ENCODE measurements at regions not wholly inside any gene's neighbourhood (a gene's known extent, or its start where the extent isn't known, plus 50 kb on each side); places are given as distances from the start of the nearest gene placed in this dataset.
A peak's percentile ranks its signal among the peaks of the same experiment; 100 is the strongest.

DNA sequence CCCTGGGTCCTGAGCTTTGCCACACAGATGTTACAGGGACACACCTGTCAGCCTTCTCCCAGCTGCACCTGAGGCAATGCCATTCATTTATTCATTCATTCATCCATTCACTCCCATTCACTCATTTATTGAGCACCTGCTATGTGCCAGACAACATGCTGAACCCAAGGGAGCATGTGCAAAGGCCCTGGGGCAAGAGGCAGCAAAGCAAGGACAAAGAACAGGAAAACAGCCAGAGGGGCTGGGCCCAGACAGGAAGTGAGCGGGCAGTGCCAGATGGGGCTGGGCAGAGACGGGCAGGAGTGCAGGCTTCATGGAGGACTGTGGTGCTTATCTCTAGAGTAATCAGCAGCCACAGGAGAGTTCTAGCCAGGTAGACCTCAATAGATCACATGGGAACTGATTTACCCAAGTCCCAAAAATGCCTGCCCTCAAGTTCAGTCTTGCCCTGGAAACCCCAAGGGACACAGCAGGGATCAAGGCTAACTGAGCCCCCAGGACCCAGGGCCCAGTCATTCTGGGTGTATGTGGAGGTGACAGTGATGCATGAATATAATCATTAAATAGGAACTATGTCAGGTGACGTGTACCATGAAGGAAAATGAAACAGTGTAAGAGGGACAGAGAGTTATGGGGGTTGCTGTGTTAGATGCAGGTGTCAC, 530.3 kb downstream of the MATN1 start (continued):
- TF ChIP-seq, protein P1, sequence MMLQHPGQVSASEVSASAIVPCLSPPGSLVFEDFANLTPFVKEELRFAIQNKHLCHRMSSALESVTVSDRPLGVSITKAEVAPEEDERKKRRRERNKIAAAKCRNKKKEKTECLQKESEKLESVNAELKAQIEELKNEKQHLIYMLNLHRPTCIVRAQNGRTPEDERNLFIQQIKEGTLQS (IDR thresholded peaks at IDR 0.05): no peak
- no peak for TF ChIP-seq YY1 (IDR thresholded peaks at IDR 0.05)
- TF ChIP-seq SP1 (IDR thresholded peaks at IDR 0.05): no peak
- no peak for TF ChIP-seq FOXA1 (IDR thresholded peaks at IDR 0.05)

DNA sequence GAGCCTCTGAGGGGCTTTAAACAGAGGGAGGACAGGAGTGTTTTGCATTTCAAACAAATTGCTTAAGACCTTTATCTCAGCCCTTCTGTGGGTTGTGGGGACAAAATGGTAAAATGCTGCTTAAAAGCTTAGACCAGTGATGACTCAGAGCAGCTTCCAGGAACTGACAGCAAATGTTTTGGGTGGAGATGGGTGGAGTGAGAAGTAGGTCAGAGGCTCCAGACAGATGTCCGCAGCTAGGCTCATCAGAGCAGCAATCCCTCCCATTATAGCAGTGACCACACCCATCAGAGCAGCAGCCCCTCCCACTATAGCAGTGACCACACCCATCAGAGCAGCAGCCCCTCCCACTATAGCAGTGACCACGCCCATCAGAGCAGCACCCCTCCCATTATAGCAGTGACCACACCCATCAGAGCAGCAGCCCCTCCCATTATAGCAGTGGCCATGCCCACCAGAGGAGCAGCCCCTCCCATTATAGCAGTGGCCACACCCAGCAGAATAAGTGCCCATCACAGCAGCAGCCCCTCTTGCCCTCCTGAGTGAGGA, 532.2 kb downstream of the MATN1 start:
- Histone ChIP-seq H3K27me3 (ENCODE audit: control insufficient read depth in 4 of 4, insufficient read depth in 4 of 4, low read length in 3 of 4) (no peaks in the 10 kb centered on the region), H3K4me3 (ENCODE audit: low read depth in 1 of 3, low read length in 3 of 3) (no peak overlapping the region), H3K36me3 (ENCODE audit: control insufficient read depth in 4 of 4, insufficient read depth in 3 of 4, low read depth in 1 of 4, low read length in 3 of 4) (no peaks in the 10 kb centered on the region), H3K4me1 (ENCODE audit: control insufficient read depth in 4 of 4, insufficient read depth in 4 of 4, low read length in 3 of 4) (no peaks in the 10 kb centered on the region), H3K9ac (ENCODE audit: low read depth in 1 of 2, low read length in 2 of 2) (no peak overlapping the region), H3K27ac (ENCODE audit: low read depth in 1 of 2, low read length in 2 of 2) (no peak overlapping the region), H3K9me3 (ENCODE audit: control insufficient read depth in 4 of 4, low read length in 3 of 4) (no peaks in the 10 kb centered on the region)
- 76% methylated on average over 2 of the region's 2 CpGs for WGBS
- peak; percentile 30 for DNase-seq (ENCODE audit: low spot score)
- TF ChIP-seq, protein P2, sequence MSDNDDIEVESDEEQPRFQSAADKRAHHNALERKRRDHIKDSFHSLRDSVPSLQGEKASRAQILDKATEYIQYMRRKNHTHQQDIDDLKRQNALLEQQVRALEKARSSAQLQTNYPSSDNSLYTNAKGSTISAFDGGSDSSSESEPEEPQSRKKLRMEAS (IDR thresholded peaks at IDR 0.05): no peak
- TF ChIP-seq GABPA (IDR thresholded peaks at IDR 0.05 in 1 of 2, conservative IDR thresholded peaks at IDR 0.05 in 1 of 2) (no peak), FOXA1 (IDR thresholded peaks at IDR 0.05) (no peak)
- TF ChIP-seq, protein P3, sequence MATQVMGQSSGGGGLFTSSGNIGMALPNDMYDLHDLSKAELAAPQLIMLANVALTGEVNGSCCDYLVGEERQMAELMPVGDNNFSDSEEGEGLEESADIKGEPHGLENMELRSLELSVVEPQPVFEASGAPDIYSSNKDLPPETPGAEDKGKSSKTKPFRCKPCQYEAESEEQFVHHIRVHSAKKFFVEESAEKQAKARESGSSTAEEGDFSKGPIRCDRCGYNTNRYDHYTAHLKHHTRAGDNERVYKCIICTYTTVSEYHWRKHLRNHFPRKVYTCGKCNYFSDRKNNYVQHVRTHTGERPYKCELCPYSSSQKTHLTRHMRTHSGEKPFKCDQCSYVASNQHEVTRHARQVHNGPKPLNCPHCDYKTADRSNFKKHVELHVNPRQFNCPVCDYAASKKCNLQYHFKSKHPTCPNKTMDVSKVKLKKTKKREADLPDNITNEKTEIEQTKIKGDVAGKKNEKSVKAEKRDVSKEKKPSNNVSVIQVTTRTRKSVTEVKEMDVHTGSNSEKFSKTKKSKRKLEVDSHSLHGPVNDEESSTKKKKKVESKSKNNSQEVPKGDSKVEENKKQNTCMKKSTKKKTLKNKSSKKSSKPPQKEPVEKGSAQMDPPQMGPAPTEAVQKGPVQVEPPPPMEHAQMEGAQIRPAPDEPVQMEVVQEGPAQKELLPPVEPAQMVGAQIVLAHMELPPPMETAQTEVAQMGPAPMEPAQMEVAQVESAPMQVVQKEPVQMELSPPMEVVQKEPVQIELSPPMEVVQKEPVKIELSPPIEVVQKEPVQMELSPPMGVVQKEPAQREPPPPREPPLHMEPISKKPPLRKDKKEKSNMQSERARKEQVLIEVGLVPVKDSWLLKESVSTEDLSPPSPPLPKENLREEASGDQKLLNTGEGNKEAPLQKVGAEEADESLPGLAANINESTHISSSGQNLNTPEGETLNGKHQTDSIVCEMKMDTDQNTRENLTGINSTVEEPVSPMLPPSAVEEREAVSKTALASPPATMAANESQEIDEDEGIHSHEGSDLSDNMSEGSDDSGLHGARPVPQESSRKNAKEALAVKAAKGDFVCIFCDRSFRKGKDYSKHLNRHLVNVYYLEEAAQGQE (IDR thresholded peaks at IDR 0.05): no peak
- TF ChIP-seq, protein P4, sequence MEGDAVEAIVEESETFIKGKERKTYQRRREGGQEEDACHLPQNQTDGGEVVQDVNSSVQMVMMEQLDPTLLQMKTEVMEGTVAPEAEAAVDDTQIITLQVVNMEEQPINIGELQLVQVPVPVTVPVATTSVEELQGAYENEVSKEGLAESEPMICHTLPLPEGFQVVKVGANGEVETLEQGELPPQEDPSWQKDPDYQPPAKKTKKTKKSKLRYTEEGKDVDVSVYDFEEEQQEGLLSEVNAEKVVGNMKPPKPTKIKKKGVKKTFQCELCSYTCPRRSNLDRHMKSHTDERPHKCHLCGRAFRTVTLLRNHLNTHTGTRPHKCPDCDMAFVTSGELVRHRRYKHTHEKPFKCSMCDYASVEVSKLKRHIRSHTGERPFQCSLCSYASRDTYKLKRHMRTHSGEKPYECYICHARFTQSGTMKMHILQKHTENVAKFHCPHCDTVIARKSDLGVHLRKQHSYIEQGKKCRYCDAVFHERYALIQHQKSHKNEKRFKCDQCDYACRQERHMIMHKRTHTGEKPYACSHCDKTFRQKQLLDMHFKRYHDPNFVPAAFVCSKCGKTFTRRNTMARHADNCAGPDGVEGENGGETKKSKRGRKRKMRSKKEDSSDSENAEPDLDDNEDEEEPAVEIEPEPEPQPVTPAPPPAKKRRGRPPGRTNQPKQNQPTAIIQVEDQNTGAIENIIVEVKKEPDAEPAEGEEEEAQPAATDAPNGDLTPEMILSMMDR (IDR thresholded peaks at IDR 0.05; ENCODE audit: low read depth, low read length, missing input control): no peak

DNA sequence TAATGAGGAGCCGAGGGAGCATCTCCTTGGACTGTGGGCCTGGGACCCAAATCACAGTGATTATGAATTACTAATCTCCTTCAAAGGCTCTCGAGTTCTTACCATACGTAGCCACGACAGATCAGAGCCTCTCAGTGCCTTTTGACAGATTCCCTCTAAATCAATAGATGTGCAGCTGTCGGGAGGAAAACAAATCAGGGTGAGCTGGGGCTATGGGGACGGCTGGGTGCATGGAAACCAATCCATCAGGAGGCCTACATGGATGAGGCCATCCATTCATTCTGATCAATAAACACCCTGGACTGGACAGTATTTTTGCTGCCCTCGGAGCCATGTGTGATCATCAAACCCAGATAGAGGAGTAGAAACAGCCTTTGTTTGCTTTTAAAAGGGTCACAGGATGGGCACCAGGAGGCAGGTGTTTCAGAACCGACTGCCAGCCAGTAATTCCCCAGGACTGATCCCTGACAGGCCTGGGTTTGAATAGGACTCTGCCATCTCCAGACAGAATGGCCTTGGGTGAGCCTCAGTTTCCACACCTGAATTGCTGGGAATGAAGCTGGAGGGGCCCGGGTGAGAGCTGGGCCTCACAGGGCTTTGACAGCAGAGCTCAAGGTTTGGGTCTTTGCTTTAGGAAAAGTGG, 532.8 kb downstream of the MATN1 start:
- Histone ChIP-seq H3K36me3 (ENCODE audit: control insufficient read depth in 4 of 4, insufficient read depth in 3 of 4, low read depth in 1 of 4, low read length in 3 of 4) (no peaks in the 10 kb centered on the region), H3K27ac (ENCODE audit: low read depth in 1 of 2, low read length in 2 of 2) (no peak overlapping the region), H3K27me3 (ENCODE audit: control insufficient read depth in 4 of 4, insufficient read depth in 4 of 4, low read length in 3 of 4) (no peaks in the 10 kb centered on the region), H3K9ac (ENCODE audit: low read depth in 1 of 2, low read length in 2 of 2) (no peak overlapping the region), H3K4me3 (ENCODE audit: low read depth in 1 of 3, low read length in 3 of 3) (no peak overlapping the region), H3K9me3 (ENCODE audit: control insufficient read depth in 4 of 4, low read length in 3 of 4) (no peaks in the 10 kb centered on the region), H3K4me1 (ENCODE audit: control insufficient read depth in 4 of 4, insufficient read depth in 4 of 4, low read length in 3 of 4) (no peaks in the 10 kb centered on the region)
- whole genome bisulfite sequencing: 67% methylated on average over 9 of the region's 9 CpGs
- TF ChIP-seq TAF1 (conservative IDR thresholded peaks at IDR 0.05) (no peak), JUND (IDR thresholded peaks at IDR 0.05) (no peak), RXRA (IDR thresholded peaks at IDR 0.05) (no peak), FOXA1 (IDR thresholded peaks at IDR 0.05) (no peak), FOXA2 (IDR thresholded peaks at IDR 0.05) (no peak), HNF4A (conservative IDR thresholded peaks at IDR 0.05) (no peak), EGR1 (IDR thresholded peaks at IDR 0.05; ENCODE audit: low read depth in 2 of 2) (no peak), NR2F2 (IDR thresholded peaks at IDR 0.05) (no peak)
- TF ChIP-seq, protein P1 (IDR thresholded peaks at IDR 0.05): no peak
- DNase-seq (ENCODE audit: low spot score): peak; percentile 8
